GM10248 (cell line): ENCODE measurements at regions not wholly inside any gene's neighbourhood (a gene's known extent, or its start where the extent isn't known, plus 50 kb on each side); places are given as distances from the start of the nearest gene placed in this dataset.
A peak's percentile ranks its signal among the peaks of the same experiment; 100 is the strongest.
"Not testable (repeated sequence)": the region's sequence is repeated elsewhere in the genome, so short reads cannot be mapped to it uniquely, and the experiment has no call there.

Experiments used
- CTCF ChIA-PET: fragments of 300-600 bp; sonication (Branson Sonifier 250); formaldehyde crosslinking; extraction: SDS; loops from one replicate; lab custom pipeline; 2021; ENCODE audit warnings: antibody characterized with exemption; lab: Yijun Ruan, JAX
- POLR2A ChIA-PET: fragments of 350-650 bp; sonication (Branson Sonifier 250); formaldehyde crosslinking; extraction: SDS; loops from one replicate; lab custom pipeline; 2020; ENCODE audit warnings: antibody characterized with exemption; lab: Yijun Ruan, JAX
- DNase-seq: peaks from one replicate; pipeline ENCODE4 v3.0.0; 2012; ENCODE audit errors: extremely low spot score
- TF ChIP-seq, protein P1 (sequence below): IDR thresholded peaks from 2 replicates; pipeline ENCODE4 v1.5.1; 2012; ENCODE audit warnings: mild to moderate bottlenecking, low read depth; ENCODE audit errors: extremely low read depth, missing control alignments, control extremely low read depth

DNA sequence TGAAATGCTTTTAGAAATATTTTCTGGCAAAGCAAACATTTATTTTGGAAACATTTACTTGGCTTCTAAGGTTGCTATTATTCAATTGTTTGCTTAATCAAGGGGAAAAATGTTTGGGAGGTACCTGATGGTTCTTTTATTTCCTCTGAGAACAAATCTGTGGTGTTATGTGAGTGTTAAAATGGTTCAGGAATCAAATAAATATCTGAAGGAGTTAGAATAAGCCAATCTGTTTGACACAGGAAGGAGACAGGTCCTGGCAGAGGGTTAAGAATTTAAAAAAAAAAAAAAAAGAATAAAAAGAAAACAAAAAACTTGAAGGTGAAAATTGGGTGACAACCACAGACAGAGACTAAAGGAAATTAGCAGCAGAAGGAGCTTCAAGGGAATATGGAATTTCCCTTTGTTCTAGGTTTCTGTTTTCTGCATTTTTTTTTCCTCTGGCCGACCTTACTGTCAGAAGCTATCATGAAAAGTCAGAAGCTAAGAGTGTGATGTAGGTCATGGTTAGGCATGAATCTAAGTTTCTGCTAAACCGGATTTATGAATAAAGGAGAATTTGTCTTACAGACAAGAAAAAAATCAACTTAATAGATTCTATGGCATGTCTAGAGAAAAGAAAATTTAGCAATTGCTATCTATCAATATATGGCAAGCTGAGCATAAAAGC lies 78.6 kb upstream of the PNPLA4 start:
- DNase-seq: no peak
- ChIA-PET CTCF (no interaction called here), POLR2A (no interaction called here)
- TF ChIP-seq, protein P1, sequence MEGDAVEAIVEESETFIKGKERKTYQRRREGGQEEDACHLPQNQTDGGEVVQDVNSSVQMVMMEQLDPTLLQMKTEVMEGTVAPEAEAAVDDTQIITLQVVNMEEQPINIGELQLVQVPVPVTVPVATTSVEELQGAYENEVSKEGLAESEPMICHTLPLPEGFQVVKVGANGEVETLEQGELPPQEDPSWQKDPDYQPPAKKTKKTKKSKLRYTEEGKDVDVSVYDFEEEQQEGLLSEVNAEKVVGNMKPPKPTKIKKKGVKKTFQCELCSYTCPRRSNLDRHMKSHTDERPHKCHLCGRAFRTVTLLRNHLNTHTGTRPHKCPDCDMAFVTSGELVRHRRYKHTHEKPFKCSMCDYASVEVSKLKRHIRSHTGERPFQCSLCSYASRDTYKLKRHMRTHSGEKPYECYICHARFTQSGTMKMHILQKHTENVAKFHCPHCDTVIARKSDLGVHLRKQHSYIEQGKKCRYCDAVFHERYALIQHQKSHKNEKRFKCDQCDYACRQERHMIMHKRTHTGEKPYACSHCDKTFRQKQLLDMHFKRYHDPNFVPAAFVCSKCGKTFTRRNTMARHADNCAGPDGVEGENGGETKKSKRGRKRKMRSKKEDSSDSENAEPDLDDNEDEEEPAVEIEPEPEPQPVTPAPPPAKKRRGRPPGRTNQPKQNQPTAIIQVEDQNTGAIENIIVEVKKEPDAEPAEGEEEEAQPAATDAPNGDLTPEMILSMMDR: no peak

DNA sequence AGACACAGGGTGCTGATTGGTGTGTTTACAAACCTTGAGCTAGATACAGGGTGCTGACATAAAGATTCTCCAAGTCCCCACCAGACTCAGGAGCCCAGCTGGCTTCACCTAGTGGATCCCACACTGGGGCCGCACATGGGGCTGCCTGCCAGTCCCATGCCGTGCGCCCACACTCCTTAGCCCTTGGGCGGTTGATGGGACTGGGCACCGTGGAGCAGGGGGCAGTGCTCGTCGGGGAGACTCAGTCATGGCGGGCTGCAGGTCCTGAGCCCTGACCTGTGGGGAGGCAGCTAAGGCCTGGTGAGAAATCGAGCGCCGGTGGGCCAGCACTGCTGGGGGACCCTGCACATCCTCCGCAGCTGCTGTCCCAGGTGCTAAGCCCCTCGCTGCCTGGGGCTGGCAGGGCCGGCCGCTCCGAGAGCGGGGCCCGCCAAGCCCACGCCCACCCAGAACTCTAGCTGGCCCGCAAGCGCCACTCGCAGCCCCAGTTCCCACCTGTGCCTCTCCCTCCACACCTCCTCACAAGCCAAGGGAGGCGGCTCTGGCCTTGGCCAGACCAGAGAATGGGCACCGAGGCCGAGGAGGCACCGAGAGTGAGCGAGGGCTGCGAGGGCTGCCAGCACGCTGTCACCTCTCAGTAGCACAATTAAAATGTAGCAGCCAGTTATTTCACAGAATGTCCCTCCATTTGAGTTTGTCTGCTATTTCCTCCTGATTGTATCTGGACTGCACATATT lies 76.1 kb upstream of the PNPLA4 start:
- TF ChIP-seq, protein P1: no peak
- CTCF ChIA-PET: interaction anchor here (1.7 kb wide), 1 partner anchor 735 kb away, joined by 5 read pairs; no protein-coding TSS in a partner anchor
- no peak for DNase-seq
- POLR2A ChIA-PET: no interaction called here

DNA sequence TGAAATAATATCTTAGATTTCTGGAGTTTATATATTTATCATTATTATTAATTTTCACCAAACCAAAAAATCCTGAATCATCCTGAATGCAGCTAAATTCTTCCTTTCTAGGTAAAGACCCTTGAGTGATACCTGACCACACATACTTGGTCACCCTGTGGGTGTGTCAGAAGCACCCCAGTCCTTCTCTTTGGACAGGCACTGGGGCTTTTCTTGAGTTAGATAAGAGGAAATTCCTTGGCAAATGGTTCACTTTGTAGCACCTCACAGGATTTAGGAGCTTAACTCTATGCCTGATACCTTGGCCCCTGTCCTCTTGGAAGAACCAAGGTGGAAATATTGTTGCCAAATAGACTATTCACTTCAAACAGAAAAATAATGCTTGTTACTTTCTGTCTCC lies 69.6 kb upstream of the PNPLA4 start:
- CTCF ChIA-PET: interaction anchor here (1.3 to 2.2 kb wide), 4 partner anchors 10 to 818 kb away, joined by 4 to 9 read pairs (median 4); no protein-coding TSS in a partner anchor
- DNase-seq: no peak
- TF ChIP-seq, protein P1: no peak
- POLR2A ChIA-PET: no interaction called here

DNA sequence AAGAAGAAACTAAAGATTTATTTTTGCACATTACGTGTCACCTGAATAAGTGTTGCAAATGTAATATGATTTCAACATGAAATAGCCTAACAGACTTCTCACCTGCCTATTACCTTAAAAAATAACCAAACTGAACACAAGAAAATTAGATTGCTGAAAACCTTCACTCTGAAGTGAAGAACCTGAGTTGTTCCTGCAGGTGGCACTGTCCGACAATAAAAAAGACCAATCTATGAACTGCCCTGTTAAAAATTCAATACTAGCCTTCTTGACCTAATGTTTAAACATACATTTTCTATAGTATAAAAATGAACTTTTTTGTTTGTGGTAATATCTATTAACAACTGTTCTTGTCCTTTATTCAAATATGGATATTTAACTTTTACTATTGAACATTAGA lies 69.2 kb upstream of the PNPLA4 start:
- ChIA-PET POLR2A (no interaction called here), CTCF (interaction anchor here (1.4 to 2.2 kb wide), 2 partner anchors 743 to 818 kb away, joined by 4 to 9 read pairs; no protein-coding TSS in a partner anchor)
- peak; percentile 19 for DNase-seq
- TF ChIP-seq, protein P1: peak; percentile 30

DNA sequence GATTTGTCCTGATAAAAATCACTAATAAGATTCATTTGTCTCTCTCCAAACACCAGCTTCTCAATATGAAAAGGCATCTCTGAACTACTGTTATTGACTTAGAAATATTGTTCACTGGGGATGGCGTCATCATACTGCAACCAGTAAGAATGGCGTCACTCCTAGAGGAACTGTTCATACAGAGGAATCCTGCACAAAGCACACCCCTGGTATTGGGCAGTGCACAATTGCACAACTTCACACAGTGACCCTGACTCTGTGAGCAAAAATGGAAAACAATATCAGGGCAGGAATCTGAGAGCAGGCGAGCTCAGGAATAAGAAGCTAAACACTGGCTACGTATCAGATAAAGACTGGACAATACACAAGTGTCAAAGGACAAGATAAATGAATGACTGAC lies 66.7 kb upstream of the PNPLA4 start:
- DNase-seq: no peak
- CTCF ChIA-PET: no interaction called here
- POLR2A ChIA-PET: no interaction called here
- TF ChIP-seq, protein P1: no peak

DNA sequence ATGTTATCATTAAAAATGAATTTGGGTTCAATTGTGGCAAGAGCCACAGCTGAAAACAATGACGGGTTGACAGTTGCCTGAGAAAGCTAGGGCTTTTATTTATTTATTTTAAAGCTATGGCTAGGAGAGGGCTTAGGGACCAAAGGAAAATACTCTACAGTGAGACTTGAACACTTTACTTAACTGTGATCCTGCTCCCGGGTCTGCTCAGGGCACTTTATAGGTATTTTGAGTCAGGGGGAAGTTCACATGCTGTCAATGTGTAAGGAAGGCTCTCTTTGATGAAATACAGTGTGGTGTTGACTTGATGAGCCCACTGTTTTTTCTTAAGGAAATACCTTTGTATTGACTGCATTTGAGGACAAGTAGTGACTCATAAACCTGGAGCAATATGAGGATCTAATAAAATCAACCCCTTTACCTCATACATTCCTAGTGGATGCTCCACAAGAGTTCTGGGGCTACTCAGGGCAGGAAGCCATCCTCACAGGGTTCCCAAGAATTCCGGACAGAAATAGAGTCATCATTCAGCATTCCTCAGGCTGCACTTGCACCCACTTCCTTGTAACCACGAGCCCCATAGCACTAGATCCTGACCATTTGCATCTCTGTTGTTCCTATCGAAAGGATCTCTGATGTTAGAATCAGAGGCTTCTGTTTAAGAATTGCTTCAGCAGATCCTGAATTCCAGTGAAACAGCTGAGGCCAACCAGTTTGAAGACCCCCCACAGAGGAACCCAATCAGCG lies 61.0 kb upstream of the PNPLA4 start:
- DNase-seq, CTCF ChIA-PET, POLR2A ChIA-PET: not testable (repeated sequence)
